NB4 (cell line): ENCODE measurements at regions not wholly inside any gene's neighbourhood (a gene's known extent, or its start where the extent isn't known, plus 50 kb on each side); places are given as distances from the start of the nearest gene placed in this dataset.
"Not testable (repeated sequence)": the region's sequence is repeated elsewhere in the genome, so short reads cannot be mapped to it uniquely, and the experiment has no call there.

Experiments used
- DNase-seq: peaks from one replicate; pipeline ENCODE4 v3.0.0; 2010; ENCODE audit warnings: low read depth
- H3K4me3 ChIP-seq: one replicate; pipeline ENCODE4 v1.5.1; 2011; ENCODE audit warnings: mild to moderate bottlenecking, low read depth, low read length, moderate library complexity
- MAX ChIP-seq: IDR thresholded peaks from 2 replicates; pipeline ENCODE4 v1.6.1; 2011; ENCODE audit warnings: low read depth, low read length
- MYC ChIP-seq: IDR thresholded peaks from 2 replicates; pipeline ENCODE4 v1.6.1; 2011; ENCODE audit warnings: low read depth, low read length
- POLR2A ChIP-seq: IDR thresholded peaks from 2 replicates; pipeline ENCODE4 v1.6.1; 2011; ENCODE audit warnings: mild to moderate bottlenecking; ENCODE audit not compliant: insufficient read length; ENCODE audit errors: extremely low read depth
- TF ChIP-seq, protein P1 (sequence below): IDR thresholded peaks from one replicate; pipeline ENCODE4 v1.5.1; 2012; ENCODE audit warnings: low read depth, low read length

DNA sequence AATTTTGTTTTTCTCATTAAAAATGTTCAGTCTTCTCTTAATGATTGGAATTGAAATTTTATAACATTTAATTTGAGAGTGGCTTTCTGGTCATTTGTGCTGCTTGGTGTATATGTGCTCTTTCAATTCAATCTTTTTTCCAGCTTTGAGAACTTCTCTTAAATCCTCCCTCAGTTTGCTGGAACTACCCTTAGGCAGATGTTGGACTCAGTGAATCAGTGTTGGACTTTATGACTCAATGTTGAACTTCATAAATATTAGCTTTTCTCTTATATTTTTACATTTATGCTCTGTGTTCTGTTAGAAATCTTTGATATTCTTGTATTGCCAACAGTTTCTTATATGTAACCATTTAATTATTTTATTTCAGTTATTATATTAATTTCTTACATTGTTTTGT lies 935.5 kb upstream of the FBXO33 start:
- TF ChIP-seq, protein P1, sequence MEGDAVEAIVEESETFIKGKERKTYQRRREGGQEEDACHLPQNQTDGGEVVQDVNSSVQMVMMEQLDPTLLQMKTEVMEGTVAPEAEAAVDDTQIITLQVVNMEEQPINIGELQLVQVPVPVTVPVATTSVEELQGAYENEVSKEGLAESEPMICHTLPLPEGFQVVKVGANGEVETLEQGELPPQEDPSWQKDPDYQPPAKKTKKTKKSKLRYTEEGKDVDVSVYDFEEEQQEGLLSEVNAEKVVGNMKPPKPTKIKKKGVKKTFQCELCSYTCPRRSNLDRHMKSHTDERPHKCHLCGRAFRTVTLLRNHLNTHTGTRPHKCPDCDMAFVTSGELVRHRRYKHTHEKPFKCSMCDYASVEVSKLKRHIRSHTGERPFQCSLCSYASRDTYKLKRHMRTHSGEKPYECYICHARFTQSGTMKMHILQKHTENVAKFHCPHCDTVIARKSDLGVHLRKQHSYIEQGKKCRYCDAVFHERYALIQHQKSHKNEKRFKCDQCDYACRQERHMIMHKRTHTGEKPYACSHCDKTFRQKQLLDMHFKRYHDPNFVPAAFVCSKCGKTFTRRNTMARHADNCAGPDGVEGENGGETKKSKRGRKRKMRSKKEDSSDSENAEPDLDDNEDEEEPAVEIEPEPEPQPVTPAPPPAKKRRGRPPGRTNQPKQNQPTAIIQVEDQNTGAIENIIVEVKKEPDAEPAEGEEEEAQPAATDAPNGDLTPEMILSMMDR: no peak
- no peak for TF ChIP-seq MAX
- no peak for TF ChIP-seq POLR2A
- TF ChIP-seq MYC: no peak

DNA sequence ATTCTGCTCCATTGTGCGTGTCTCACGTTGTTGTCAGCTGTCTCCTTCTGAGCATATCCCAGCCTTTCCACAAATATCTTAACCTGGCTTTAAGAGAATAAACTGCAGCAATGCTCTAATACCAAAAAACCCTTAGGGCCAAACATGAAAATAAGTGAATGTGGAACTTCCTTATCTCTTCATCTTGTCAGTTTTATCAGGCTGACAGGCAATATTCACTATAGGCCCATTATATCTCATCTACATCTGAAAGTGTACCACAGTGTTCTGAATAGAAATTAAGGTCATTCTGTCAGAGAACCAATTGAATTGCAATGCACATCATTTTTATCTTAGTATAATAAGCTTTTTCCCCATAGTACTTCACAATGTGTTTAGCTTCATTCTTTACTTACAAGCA lies 933.1 kb upstream of the FBXO33 start:
- no peak for DNase-seq
- TF ChIP-seq, protein P1: no peak
- TF ChIP-seq MAX: no peak
- TF ChIP-seq POLR2A: no peak
- TF ChIP-seq MYC: no peak
- H3K4me3 ChIP-seq: no peak overlapping the region

More for the DNA sequence above, 935.5 kb upstream of the FBXO33 start:
- H3K4me3 ChIP-seq: no peak overlapping the region
- DNase-seq: no peak

DNA sequence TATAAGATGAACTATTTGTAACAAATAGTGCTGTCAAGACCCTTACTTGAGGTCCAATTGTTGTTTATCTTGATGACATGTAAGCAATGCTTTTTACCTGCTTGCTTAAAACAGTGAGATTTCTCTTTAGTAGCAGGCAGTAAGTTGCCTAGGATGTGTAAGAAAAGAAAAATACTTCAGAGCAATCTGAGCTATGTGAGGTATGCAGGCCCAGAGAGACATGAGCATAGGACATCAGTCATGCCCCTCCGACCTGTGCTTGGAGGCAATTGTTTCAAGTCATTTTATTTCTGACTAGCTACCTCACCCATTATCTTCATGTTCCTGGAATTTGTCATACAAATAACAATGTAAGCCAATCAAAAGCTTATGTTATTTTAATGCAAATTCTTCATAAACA lies 930.6 kb upstream of the FBXO33 start:
- DNase-seq: no peak
- H3K4me3 ChIP-seq: no peak overlapping the region
- TF ChIP-seq MAX: no peak
- no peak for TF ChIP-seq POLR2A
- TF ChIP-seq MYC: no peak
- TF ChIP-seq, protein P1: no peak

GRCh38 chr14:40354754-40355153 lies 922.5 kb upstream of the FBXO33 start:
- no peak for DNase-seq
- H3K4me3 ChIP-seq: no peak overlapping the region
- TF ChIP-seq POLR2A (no peak), MAX (no peak), MYC (no peak)
- TF ChIP-seq, protein P1: no peak

- not testable (repeated sequence) for H3K4me3 ChIP-seq, DNase-seq
Observed at GRCh38 chr14:40348104-40348503, 915.9 kb upstream of the FBXO33 start.

DNA sequence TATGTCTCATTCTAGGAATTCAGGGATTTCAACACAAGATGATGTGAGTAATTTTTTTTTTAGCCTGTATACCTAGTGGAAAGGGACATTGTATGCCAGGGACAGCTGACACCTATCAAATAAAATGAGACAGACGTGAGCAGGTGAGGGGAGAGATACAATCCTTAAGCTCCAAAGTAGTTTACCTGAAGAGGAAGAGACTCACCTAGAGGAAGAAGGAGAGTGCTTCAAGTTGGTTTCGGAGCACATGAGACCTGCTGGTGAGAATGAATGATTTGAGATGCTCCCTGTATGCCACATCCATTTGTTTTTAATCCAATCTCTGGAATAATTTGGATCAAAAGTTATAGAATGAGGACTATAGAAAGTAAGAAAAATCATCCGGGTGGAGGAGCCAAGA lies 915.4 kb upstream of the FBXO33 start:
- H3K4me3 ChIP-seq: no peak overlapping the region
- no peak for DNase-seq
- TF ChIP-seq MAX: no peak
- TF ChIP-seq MYC: no peak
- TF ChIP-seq POLR2A: no peak
- TF ChIP-seq, protein P1: no peak
